HG02678 (cell line): ENCODE measurements at regions not wholly inside any gene's neighbourhood (a gene's known extent, or its start where the extent isn't known, plus 50 kb on each side); places are given as distances from the start of the nearest gene placed in this dataset.
A peak's percentile ranks its signal among the peaks of the same experiment; 100 is the strongest.

Experiments used
- ATAC-seq: cut with Tn5 transposase; IDR thresholded peaks from one replicate; pipeline ENCODE4 v1.9.1; 2021; ENCODE audit warnings: mild to moderate bottlenecking, moderate library complexity; ENCODE audit not compliant: unreplicated experiment

GRCh38 chr3:26345613-26346012 lies 277.0 kb upstream of the LRRC3B start:
- ATAC-seq = no peak

DNA sequence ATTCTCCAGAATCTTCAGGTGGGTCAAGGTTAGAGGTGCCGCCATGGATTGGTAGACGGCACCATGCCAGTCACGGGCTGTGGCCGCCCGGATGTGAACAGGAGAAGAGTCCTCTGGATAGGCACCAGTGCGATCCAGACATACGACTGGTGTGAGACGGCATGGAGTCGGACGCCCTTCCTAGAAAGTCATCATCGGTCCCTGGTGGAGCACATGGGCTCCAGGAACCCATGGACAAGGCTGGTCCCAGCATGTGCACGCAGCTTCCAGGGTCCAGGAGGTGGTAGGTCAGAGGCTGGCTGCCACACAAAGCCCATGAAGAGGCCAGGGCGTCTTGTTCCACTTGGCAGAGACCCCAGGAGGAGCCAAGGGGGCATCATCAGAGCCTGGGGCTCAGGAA lies 276.1 kb upstream of the LRRC3B start:
- ATAC-seq = no peak

- no peak for ATAC-seq
Observed at GRCh38 chr3:26347150-26347549, 275.4 kb upstream of the LRRC3B start.

DNA sequence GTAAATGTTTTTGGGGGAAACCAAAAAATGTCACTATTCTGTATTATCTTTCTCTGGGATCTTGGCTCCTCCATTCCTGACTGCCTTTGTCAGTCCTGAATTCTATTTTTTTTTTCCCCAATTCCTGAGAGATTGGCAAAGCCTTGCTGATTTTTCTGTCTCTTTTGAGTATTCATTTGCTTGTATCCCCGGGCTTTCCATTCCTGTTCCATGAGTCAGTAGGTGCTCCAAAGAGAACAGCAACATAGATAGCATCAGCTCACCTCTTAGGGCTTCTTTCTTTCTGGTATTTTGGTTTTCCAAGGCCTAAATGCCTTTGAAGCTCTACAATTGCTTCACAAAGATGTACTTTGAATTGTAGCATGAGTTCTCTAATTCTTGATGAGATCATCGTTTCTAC lies 271.7 kb upstream of the LRRC3B start:
- ATAC-seq = no peak

DNA sequence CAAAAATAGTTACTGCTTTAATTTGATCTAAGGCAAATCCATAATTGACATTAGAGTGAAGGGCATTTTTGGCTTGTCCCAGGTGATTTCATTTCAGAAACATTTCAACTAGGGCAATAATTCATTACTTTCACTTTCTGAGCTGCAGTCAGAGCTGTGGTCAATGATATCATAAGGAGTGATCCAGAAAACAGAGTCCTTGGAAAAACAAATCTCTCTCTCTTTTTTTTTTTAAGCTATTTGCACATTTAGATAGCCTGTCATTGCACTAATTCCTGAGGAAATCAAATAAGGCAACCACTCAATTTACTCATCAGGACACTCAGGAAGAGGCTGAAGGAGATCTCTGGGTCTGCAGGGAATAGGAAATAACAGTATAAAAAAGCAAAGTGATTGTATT lies 269.5 kb upstream of the LRRC3B start:
- ATAC-seq = no peak

DNA sequence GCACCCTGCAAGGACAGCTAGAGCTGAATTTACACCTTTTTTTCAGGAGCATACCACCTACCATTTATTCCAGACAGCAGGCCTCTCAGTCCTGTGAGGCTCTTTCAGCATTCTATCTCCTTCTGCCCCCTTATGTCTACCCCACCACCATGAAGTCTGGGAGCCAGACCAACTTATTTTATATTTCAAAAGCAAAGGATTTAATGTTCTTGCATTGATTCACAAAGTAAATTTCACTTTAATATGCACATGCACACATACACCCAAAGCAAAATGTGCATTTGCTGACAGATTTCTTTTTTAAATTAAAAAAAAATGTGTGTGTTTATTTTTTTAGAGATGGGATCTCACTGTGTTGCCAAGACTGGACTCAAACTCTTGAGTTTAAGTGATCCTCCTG lies 264.2 kb upstream of the LRRC3B start:
- no peak for ATAC-seq

- no peak for ATAC-seq
Observed at GRCh38 chr3:26365706-26366105, 256.9 kb upstream of the LRRC3B start.

DNA sequence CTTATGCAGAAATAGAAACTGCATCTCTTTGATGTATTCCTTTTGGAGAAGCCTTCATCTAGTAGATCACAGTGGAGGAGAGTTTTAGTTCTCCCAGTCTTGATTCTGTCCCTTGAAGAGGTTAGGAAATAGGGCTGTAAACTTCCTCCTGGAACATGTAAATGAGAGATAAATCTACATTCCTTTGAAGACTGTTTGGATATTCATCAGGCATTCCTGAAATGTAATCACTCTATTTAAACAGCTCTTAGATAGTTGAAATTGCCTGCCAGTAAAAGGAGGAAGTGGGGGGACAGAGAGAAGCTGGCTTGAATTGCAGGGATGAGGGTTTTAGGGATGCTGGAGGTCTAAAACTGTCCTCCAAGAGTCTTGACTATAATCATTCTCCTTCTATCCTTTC lies 254.3 kb upstream of the LRRC3B start:
- no peak for ATAC-seq

GRCh38 chr3:26369133-26369532 lies 253.4 kb upstream of the LRRC3B start:
- no peak for ATAC-seq

DNA sequence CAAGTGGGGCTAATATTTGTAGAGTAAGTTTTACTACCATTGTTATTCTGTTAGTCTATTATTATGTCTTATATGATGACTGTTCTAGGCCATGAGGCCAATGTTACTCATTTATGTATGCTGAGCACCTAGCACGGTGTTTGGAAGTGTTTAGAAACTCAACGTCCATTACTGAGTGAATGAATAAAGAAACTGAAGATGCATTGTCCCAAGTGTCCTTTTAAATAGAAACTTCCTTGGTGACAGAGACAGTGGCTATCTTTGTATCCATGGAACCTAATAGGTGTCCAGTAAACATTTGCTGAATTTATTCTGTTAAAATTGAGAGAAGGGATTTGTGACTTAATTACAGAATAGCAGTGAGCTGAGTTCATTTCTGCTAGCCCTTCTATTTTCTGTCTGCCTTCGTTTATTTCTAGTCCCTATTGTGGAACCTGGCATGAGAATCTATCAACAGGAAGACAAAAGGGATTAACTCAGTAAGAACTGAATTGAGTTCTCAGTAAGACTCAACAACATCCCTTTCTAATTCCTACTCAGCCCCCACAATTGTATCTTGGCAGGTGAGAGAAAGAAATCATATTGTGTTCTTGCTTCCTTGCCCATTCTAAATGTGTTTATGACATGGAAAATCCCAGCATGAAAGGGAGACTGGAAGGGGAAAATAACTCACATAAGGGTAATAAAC lies 246.6 kb upstream of the LRRC3B start:
- no peak for ATAC-seq

DNA sequence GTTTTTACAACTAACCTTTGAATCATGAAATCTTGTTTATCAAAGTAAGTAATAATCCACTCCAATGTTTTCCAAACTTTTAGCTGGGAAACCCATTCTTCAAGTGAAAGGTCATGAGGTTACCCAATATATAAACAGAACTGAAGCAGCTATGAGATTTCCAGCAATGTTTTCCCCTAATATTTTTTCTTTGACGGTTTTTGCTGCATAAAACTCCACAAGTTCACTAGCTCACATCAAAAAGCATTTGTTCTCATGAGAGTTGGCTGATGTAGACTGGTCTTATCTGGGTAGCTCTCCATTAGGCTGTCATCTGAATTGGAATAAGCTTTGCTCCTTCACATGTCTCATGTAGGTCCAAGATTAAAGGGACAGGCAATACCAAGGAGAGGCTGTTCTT lies 241.2 kb upstream of the LRRC3B start:
- no peak for ATAC-seq

DNA sequence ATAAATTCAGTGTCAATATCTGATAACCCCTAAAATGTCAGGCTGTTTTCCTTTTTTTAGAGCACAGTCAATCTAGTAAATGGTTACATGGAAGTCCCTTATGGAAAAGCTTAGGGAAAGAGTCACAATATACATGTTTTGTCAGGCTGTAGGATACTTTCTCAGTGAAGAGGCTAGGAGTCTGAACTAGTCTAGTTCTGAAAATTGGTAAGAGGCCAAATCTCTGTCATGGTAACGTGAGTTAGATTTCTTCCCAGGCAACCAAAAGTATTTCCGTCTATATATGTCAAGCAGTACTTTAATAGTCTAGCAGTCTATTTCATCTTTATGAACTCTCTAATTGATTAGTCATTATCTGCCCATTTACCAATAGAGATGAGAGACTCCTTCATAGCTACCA lies 215.9 kb upstream of the LRRC3B start:
- no peak for ATAC-seq

DNA sequence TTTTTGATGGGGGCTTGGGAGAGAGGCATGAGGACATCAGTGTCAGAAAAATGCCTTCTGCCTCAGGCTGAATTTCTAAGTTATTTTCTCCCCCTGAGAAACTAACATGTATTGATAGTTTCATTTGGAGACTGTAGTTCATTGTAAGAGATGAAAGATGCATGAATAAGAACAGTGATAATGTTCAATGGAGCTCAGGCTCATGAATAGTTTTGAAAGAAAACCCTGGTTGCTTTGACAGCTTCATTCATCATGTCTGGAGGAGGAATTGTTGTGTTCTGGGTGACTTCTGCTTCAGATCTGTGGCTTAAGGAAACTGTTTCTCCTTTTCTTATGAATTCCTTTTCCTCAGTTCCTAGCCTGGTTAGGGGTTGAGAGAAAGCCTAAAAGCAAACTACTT lies 204.0 kb upstream of the LRRC3B start:
- ATAC-seq = no peak

DNA sequence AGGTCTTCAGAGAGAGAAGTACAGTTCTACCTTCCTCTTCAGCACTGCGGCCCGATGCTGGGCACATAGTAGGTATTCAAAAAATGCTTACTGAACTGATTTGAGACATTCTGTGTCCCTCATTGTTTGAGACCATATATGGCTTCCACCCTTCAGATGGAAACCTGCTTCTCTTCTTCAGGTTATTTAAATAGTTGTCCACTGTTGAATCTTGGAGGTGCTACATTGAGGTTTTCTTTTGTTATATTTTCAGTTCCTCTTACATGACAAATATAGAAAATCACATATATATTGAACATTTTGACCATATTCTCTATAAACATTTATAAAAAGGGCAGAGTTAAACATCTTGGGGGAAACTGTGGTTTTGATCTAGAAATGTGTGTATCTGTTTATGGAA lies 200.2 kb upstream of the LRRC3B start:
- no peak for ATAC-seq

GRCh38 chr3:26425076-26425475 lies 197.5 kb upstream of the LRRC3B start:
- no peak for ATAC-seq

- ATAC-seq = no peak
Observed at GRCh38 chr3:26428992-26429391, 193.6 kb upstream of the LRRC3B start.

GRCh38 chr3:26437678-26438077 lies 184.9 kb upstream of the LRRC3B start:
- no peak for ATAC-seq

DNA sequence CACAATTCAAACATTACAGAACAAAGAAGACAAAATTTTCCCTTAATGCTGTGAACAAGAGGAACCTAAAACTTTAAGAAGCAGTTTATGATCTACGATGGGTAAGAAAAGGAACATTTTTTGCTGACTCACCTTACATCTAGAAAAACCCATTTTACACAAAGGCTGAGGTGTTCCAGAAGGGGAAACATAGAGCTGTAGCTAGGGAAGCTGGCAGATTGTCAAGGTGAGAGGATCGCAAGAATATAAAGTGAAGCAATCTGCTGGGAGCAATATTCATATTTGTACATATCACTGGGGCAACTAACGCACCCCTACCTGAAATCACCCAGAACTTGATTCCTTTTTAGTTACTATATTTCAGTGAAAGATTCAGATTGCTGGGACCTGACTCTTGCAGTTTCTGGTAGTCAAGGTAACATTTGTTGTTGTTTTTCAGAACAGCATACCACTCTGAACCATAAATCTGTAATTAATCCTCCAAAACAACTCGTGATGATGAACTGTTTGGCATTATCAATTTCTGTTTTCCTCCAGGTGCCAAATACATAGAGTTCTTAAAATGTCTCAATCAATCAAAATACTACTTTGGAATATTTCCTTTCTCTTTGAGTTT lies 184.1 kb upstream of the LRRC3B start:
- no peak for ATAC-seq

DNA sequence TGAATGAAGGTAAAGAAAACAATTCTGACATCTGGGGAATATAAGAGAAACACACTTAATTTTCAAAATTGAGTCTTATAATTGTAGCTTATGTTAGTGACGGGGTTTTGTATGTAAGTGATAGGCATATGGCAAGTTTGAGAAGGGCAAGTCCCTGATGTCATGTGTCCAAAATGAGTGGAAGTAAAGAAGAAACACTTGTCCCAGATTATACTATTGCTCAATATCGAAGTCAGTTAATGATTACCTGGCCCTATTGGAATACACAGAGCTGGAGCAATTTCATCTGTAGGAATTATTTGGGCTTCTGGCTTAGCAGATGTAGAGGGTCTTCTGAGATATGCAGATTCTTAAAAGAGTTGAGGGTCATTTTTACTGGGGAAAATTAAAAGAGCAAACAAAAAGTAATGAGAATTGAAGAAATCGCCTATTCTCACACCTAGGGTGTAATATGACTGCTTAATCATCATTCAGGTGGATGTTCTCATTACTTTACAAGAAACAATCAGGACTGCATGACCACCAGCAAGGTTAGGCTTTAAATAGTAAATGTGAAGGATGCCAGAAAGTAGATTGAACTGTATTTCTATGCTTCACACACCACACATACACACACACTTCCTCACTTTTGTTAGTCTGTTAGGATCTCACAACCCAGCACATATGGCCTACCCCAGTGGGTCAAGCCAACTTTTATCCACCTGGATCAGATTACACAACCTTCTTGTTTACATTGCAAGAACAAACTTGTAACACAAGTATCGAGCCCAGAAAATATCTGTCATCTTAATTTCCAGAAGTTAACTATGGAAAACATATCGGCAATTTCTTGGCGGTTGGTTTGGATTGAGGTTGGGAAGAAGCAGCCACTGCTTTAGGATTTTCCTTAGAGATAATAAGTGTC lies 183.3 kb upstream of the LRRC3B start:
- ATAC-seq = no peak

- peak; percentile 78 for ATAC-seq
Observed at GRCh38 chr3:26449996-26450395, 172.6 kb upstream of the LRRC3B start.

DNA sequence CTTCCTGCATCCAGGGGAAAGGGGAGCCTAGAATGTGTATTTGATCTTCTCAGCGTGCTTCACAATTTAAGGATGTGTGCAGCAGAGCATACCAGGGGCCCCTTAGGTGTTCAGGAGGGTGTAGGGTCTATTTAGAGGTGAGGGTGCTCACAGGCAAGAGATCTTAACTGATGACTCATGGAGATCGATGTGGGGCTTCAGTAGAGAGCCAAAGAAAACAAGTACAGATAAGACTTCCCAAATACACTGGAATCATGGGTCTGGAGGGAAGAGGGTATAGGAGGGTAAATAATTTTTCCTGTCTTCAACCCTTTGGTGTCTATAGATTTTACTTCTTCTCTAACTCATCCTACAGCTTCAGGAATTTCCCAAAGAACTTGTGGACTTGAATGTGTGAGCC lies 170.2 kb upstream of the LRRC3B start:
- no peak for ATAC-seq

GRCh38 chr3:26460985-26461384 lies 161.6 kb upstream of the LRRC3B start:
- no peak for ATAC-seq
